ENCODE measurements at regions not wholly inside any gene's neighbourhood (a gene's known extent, or its start where the extent isn't known, plus 50 kb on each side); places are given as distances from the start of the nearest gene placed in this dataset.

DNA sequence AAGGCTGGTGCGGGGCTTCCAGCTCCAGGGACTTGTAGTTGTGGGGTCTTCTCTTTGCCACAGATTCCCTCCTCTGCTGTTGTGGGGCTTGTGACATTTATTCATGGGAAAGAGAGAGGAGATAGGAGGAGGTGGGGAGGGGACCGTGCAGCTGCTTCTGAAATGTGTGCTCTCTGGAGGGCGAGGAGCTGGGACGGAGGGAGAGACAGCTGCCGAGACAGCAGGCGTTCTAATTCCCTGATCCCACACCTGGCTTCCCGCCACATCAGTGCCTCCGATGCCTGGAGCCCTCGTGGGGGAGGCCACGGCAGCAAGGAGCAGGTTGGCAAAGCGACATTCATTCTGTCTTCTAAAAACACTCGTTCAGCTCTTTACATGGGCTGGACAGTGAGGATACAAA is 164.4 kb downstream of the USP12 start:
- TF ChIP-seq TAF1 (IDR thresholded peaks at IDR 0.05; ENCODE audit: borderline replicate concordance, insufficient read depth, low read length) = no peak
- no peak for TF ChIP-seq POLR2AphosphoS5 (IDR thresholded peaks at IDR 0.05; ENCODE audit: low read depth, low read length)
- TF ChIP-seq, protein P1, sequence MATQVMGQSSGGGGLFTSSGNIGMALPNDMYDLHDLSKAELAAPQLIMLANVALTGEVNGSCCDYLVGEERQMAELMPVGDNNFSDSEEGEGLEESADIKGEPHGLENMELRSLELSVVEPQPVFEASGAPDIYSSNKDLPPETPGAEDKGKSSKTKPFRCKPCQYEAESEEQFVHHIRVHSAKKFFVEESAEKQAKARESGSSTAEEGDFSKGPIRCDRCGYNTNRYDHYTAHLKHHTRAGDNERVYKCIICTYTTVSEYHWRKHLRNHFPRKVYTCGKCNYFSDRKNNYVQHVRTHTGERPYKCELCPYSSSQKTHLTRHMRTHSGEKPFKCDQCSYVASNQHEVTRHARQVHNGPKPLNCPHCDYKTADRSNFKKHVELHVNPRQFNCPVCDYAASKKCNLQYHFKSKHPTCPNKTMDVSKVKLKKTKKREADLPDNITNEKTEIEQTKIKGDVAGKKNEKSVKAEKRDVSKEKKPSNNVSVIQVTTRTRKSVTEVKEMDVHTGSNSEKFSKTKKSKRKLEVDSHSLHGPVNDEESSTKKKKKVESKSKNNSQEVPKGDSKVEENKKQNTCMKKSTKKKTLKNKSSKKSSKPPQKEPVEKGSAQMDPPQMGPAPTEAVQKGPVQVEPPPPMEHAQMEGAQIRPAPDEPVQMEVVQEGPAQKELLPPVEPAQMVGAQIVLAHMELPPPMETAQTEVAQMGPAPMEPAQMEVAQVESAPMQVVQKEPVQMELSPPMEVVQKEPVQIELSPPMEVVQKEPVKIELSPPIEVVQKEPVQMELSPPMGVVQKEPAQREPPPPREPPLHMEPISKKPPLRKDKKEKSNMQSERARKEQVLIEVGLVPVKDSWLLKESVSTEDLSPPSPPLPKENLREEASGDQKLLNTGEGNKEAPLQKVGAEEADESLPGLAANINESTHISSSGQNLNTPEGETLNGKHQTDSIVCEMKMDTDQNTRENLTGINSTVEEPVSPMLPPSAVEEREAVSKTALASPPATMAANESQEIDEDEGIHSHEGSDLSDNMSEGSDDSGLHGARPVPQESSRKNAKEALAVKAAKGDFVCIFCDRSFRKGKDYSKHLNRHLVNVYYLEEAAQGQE (IDR thresholded peaks at IDR 0.05; ENCODE audit: insufficient read depth in 1 of 2, low read depth in 2 of 2, low read length in 2 of 2) = no peak
- no peak for TF ChIP-seq SIN3A (IDR thresholded peaks at IDR 0.05; ENCODE audit: borderline replicate concordance, insufficient read depth, low read length)
- no peak for TF ChIP-seq FOXP2 (optimal IDR thresholded peaks at IDR 0.05; ENCODE audit: borderline replicate concordance, extremely low read depth, extremely low read length, insufficient read depth)

DNA sequence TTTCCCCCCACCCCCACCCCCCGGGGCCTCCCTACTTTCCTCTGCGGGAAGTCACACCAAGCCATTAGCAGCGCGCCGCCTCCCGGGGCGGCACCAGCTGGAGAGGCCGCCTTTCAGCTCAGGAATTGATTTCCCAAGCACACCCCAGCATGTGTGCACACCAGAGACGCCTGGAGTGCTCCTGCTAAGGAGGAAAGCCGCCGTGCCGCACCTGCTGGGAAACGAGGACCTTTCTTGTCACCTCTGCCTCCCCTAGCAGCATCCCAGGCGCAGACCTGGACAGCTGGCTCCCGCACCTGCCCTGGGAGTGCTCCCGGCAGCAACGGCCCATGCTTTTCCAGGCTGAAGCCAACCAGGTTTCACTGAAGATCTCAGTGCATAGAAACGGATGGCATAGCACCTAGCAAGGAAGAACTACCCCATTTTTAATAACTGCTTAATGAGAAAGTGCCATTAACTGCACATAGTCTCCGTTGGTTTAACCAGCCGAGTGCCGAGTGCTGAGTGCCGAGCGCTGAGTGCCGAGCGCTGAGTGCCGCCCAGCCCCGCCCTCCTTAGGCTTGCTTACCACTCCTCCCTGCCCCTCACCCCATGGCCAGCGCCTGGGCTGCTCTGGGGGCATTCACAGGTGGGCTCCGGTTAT is 165.0 kb downstream of the USP12 start:
- no peak for TF ChIP-seq TAF1 (IDR thresholded peaks at IDR 0.05; ENCODE audit: borderline replicate concordance, insufficient read depth, low read length)
- TF ChIP-seq SIN3A (IDR thresholded peaks at IDR 0.05; ENCODE audit: borderline replicate concordance, insufficient read depth, low read length) = no peak
- TF ChIP-seq, protein P1 (IDR thresholded peaks at IDR 0.05; ENCODE audit: insufficient read depth in 1 of 2, low read depth in 2 of 2, low read length in 2 of 2) = no peak
- no peak for TF ChIP-seq FOXP2 (optimal IDR thresholded peaks at IDR 0.05; ENCODE audit: borderline replicate concordance, extremely low read depth, extremely low read length, insufficient read depth)
- no peak for TF ChIP-seq POLR2AphosphoS5 (IDR thresholded peaks at IDR 0.05; ENCODE audit: low read depth, low read length)

DNA sequence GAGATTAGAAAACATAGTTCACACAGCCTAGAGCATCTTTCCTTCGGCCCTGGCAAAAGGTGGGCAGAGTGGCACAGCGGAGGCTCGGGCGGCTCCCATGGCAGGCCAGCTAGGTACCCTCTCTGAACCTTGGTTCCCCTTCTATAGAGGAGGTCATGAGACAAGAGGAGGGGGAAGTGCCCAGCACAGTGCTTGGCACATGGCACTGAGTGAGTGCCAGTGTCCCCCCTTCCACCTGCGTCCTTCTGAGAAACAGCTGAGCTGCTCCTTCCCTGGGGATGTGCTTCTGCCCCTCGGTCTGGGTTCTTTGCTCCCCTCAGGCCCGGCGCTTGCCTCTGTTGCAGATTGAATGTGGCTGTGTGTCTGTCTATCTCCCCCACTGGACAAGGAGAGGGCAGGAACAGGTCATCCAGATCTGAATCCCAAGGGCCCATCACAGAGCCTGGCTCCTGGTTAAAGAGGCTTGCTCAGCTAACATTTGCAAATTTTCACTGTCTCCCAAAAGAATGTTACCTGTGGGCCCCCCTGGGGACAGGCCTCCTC is 165.6 kb downstream of the USP12 start:
- TF ChIP-seq, protein P1 (IDR thresholded peaks at IDR 0.05; ENCODE audit: insufficient read depth in 1 of 2, low read depth in 2 of 2, low read length in 2 of 2) = no peak
- TF ChIP-seq POLR2AphosphoS5 (IDR thresholded peaks at IDR 0.05; ENCODE audit: low read depth, low read length) = no peak
- TF ChIP-seq TAF1 (IDR thresholded peaks at IDR 0.05; ENCODE audit: borderline replicate concordance, insufficient read depth, low read length) = no peak
- TF ChIP-seq SIN3A (IDR thresholded peaks at IDR 0.05; ENCODE audit: borderline replicate concordance, insufficient read depth, low read length) = no peak
- no peak for TF ChIP-seq FOXP2 (optimal IDR thresholded peaks at IDR 0.05; ENCODE audit: borderline replicate concordance, extremely low read depth, extremely low read length, insufficient read depth)

GRCh38 chr13:27005556-27005955 is 166.1 kb downstream of the USP12 start:
- TF ChIP-seq SIN3A (IDR thresholded peaks at IDR 0.05; ENCODE audit: borderline replicate concordance, insufficient read depth, low read length) (no peak), TAF1 (IDR thresholded peaks at IDR 0.05; ENCODE audit: borderline replicate concordance, insufficient read depth, low read length) (no peak), FOXP2 (optimal IDR thresholded peaks at IDR 0.05; ENCODE audit: borderline replicate concordance, extremely low read depth, extremely low read length, insufficient read depth) (no peak), POLR2AphosphoS5 (IDR thresholded peaks at IDR 0.05; ENCODE audit: low read depth, low read length) (no peak)
- TF ChIP-seq, protein P1 (IDR thresholded peaks at IDR 0.05; ENCODE audit: insufficient read depth in 1 of 2, low read depth in 2 of 2, low read length in 2 of 2) = no peak
